GM12873 (cell line): ENCODE measurements at regions not wholly inside any gene's neighbourhood (a gene's known extent, or its start where the extent isn't known, plus 50 kb on each side); places are given as distances from the start of the nearest gene placed in this dataset.

ENCODE experiments used
- TF ChIP-seq, protein P1 (sequence below): IDR thresholded peaks from 2 replicates; pipeline ENCODE4 v1.5.1; 2012; ENCODE audit warnings: low read depth, mild to moderate bottlenecking, moderate library complexity, low read length, control low read depth; ENCODE audit not compliant: insufficient read depth; ENCODE audit errors: missing control alignments

DNA sequence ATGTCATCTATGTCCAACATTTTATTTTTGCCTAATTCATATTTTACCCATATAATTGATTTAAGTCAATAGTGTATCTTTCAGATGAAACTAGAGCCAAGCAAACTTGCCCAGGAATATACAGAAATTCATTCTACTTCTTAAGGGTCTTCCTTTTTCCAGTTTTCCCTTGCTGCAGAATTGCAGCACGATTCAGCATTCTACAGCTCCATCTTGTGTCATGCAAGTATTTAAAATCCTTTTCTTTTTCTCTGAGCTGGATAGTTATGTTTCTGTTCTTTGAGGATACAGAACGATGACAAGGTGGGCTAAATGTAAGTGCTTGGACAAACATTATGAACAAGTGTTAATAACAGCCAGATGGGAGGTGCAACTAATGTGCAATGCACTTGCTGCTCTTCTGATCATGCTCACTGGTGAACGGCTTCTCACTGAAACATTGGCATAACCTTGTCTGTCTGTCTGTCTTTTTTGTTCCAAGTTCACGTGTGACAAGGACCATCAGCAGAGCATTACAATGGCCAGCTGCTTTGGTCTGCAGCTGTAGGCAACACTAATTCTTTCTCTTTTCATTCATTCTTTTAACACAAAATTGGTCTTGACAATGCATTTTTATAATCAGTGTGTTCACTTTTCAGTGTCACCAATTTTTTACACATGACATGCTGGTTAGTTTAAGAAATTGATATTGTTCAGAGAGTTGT, 1821.7 kb downstream of the ARAP2 start:
- TF ChIP-seq, protein P1, sequence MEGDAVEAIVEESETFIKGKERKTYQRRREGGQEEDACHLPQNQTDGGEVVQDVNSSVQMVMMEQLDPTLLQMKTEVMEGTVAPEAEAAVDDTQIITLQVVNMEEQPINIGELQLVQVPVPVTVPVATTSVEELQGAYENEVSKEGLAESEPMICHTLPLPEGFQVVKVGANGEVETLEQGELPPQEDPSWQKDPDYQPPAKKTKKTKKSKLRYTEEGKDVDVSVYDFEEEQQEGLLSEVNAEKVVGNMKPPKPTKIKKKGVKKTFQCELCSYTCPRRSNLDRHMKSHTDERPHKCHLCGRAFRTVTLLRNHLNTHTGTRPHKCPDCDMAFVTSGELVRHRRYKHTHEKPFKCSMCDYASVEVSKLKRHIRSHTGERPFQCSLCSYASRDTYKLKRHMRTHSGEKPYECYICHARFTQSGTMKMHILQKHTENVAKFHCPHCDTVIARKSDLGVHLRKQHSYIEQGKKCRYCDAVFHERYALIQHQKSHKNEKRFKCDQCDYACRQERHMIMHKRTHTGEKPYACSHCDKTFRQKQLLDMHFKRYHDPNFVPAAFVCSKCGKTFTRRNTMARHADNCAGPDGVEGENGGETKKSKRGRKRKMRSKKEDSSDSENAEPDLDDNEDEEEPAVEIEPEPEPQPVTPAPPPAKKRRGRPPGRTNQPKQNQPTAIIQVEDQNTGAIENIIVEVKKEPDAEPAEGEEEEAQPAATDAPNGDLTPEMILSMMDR, result no peak

DNA sequence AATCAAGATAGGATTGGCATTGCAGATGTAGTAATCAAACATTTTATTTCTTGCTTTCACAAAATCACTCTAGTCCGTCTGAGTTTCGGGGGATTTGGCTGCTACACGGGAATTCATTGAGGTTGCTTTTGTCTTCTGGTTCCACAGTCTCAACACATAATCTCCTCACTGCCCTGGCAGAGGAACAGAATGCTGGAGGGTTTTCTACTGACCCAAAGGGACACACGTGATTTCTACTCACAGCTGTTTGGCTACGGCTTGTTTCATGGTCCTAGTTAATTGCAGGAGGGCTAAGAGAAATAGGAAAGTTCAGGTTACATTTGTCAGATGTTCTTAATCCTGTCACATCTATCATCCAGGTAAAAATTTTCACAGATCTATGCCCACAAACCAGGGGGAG, 1811.6 kb downstream of the ARAP2 start:
- TF ChIP-seq, protein P1, result no peak

DNA sequence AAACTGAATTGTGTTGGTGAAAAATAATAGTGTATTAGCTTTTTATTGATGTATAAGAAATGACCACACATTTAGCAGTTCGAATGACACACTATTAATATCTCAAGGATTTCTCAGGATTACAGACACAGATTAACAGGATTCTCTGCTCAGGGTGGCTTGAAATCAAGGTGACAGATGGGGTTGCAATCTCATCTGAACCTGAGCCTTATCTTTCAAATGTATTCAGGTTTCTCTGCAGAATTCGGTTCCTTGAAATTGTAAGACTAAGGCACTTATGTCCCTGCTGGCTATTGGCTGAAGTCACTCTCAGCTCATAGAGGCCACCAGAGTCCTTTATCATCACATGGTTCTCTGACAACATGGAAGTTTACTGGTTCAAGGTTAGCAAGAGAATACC, 1780.1 kb downstream of the ARAP2 start:
- TF ChIP-seq, protein P1, result no peak

DNA sequence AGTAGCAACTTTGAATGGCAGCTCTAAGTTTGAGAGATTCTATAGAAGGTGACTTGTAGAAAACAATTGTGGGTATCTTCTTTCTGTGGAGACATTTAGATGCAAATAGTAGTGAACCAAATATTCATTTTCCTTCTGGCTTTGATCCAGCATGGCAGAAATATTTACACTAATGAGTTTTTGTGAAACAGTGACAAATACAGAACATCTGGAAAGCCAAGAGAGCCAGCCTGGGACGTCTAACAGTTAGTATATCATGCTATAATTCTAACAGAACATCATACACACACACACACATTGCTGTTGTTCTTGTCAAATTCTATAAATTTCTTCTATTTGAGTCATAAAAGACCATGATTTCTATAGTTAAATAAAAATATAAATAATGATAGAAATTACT, 1777.9 kb downstream of the ARAP2 start:
- TF ChIP-seq, protein P1, result no peak

DNA sequence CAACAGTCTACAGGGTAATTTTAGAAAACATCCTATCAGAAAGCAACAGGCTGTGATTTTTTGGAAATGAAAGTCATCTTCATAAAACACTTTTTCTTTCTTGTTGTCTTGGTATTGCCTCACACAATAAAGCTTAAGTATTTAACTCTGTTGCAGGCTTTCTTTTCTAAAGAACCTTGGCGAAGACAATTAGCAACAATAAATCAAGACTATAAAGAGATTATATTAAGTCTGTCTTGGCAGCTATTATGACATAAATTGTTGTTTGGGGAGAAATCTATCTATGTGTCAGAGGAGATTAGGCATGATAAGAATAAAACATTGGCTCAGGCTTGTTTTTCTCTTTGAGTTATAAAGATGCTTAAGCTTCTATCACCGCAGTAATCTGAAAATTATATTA, 1774.8 kb downstream of the ARAP2 start:
- TF ChIP-seq, protein P1, result no peak

DNA sequence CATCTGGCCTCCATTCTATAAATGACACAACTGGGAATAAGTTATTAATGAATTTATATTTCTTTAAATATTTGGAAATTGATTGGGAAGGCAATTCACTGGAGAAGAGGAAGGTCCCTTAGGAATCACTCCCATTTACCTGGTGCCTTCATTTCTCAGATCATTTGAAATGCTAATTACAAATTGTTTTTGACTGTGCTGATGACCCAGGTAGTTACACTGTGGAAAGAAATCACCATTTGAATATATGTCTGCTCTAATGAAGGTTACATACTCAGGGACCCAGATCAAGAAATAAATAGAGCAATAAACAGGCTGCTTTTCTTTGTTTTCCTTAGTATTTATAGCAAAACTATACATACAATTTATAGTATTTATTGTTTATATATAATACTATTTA, 1759.1 kb downstream of the ARAP2 start:
- TF ChIP-seq, protein P1, result no peak

DNA sequence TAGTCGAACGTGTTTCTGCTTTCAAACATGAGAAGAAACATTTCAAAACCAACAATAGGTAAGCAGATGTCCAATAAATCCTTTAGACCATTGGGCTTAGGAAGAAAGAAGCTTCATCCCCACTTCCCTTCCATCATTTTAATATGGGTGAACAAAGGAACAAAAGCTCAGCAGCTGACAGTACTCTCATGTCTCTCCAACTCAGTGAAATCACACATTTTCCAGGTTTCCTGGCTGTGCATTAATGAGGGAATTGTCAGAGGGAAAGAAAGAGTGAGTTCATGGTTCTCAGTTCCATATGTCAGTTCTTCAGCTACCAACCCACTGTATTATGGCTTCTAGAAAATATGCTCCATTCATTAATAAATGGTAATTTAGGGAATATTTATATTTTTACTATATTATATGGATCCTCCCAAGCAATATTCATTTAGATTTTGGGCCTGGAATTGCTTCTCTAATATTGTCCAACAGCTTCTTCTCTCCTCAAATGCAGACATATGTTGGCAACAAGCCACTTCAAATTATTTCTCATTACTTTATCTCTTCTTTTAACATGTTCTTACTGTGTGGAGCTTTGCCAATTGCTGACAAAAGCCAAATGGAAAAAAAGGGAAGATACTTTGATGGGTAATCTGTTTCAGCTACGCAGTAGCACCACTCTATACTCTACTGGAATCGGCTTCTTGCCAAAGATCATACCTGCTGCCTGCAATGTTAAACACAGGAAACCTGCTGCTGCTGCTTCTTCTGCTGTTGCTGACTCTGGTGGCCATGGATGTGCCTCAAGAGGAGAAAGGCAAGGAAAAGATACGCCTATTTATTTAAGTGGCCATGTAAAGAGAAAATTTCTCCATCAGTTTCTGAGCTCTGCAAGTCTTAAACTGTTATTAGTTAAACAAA, 1757.6 kb downstream of the ARAP2 start:
- TF ChIP-seq, protein P1, result no peak
